Left colon (tissue), 2 donors: ENCODE measurements at regions not wholly inside any gene's neighbourhood (a gene's known extent, or its start where the extent isn't known, plus 50 kb on each side); places are given as distances from the start of the nearest gene placed in this dataset.
A peak's percentile ranks its signal among the peaks of the same experiment; 100 is the strongest.

Experiments used
- ATAC-seq: fragments of 200-7000 bp; cut with Tn5 transposase; one replicate; pipeline ENCODE4 v1.9.1; 2020; ENCODE audit warnings: mild to moderate bottlenecking, moderate library complexity
- DNase-seq, 2 donors: peaks; one replicate each; pipeline ENCODE4 v3.0.0-alpha.2; 2020
- intact Hi-C, 2 donors: fragments of 100-400 bp; cut with DNase I in 1 of 2; cut with micrococcal nuclease in 1 of 2; formaldehyde crosslinking; loops; one replicate each; pipeline versions ENCODE4 v1.11.2 to v1.14.0; 2022; cut with DNase I, micrococcal nuclease
- donor health status: DM: no; HTN: no; CAD: no.
- donor health status: DM: yes; HTN: yes; CAD: no.

DNA sequence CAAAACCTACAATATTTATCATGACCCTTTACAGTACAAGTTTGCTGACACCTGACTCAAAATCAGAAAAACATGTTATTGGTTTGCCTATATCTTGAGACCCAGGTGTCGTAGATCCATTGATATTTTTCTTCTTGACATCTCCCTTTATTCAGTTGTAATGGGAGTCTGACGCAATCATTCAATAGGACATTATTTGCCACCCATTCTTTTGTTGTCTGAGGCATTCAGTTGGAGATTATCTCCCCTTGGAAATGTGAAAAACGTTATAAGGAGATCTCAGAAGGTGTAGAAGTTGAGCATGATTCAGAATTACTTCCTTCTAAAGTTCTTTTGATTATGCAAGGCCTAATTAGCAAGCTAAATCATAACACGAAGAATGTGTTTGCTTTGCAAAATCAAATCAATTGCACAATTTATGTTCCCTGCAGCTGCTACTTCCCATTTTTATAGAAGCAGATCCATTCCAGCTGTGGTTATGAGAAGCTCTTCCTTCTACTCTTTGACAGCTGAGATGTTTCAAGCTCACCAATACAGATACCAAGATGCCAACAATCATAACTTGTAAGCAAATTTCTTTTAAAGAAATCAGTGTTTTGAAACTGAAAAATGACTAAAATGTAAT lies 228.2 kb upstream of the SYT1 start:
- DNase-seq = no peak
- intact Hi-C loops = no loop called here
- ATAC-seq = no peak

DNA sequence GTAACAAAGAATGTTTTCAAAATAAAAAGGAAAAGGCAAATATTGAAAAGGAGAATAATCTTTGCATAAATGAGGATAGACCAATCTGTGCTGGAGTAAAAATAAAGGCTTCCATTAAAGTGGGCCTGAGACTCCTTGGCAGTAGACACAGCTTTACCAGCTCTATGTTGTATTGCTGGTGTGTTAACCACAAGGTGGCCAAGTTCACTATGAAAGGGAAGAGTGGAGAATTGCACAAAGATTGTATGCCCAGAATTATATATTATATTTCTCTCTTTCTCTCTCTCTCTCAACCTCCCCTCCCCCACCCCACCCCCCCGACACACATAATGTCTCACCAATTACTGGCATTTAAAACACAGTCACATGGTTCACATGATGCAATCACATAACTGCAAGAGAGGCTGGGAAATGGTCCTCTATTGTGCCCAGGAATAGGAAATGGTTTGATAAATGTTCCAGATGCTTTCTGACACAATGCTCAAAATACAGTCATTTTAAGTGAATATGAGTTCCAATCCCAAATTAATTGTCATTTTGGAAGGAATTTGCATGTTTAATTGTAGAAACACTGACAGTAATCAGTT lies 222.6 kb upstream of the SYT1 start:
- DNase-seq = no peak

DNA sequence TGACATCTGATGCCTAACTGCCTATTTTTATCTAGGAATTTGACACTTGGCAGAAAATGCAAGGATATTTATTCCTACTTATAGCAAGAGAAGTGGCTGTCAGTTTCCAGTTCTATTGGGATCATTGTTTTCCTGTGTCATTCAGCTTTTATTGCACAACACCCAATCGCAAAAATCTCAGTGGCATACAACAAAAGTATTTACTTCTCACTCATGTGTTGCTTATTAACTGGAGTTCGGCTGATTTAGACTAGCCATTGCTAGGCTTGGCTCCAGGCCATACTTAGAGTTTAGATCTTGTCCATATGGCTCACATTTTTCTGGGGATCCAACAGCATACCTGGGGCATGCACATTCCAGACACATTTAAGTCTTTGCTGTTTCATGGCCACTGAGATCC lies 218.6 kb upstream of the SYT1 start:
- DNase-seq (no peak), ATAC-seq (no peak)
- intact Hi-C loops = no loop called here

More for the DNA sequence above, 222.6 kb upstream of the SYT1 start:
- intact Hi-C loops = no loop called here
- ATAC-seq = no peak

DNA sequence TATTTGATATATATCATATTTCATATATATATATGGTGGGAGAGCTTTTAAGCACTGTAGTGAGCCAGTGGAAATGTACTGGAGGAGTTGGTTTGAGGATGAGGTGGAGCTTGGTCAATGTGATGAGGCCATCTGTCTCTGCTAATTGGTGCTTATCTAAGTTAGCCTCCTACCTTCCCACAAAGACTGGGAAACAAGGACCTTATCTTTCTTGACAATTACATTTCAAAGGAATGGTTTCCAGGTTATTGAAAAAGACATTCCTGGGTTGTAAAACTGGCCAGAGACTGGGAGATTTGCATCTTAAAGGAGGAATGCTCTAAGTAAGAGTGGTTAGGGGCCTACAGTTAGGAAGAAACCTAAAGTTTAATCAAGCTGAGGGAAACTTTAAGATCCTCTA lies 212.8 kb upstream of the SYT1 start:
- DNase-seq (no peak), ATAC-seq (no peak)
- intact Hi-C loops = no loop called here

DNA sequence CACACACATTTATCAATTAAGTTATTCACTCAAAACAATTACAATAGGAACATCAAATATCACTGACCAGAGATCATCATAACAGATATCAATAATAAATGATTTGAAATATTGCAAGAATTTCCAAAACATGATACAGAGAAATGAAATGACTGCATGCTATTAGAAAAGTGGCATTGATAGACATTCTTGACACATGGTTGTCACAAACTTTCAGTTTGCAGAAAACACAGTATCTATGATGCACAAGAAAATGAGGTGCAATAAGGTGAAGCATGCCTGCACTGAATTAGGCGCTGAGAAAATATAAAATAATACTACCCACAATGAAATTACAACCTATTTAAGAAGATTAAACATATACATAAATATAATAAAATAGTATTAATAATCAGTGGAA lies 198.0 kb upstream of the SYT1 start:
- ATAC-seq (no peak), DNase-seq (no peak)
- intact Hi-C loops = no loop called here

DNA sequence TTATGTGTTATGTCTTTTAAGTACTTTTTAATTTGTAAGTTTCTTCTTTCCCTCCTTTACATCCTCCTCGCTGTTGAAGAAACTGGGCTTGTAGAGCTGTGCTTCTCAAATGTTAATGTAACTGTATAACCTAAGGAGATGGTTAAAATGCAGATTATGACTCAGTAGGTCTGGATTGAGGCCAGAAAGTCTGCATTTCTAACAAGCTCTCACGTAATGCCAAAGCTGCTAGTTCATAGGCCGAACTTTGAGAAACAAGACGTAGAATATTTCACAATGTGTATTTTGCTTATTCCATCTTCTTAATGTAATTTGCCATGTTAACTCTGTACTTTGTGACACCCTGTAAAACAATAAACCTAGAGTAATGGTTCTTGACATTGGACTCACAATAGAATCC lies 193.3 kb upstream of the SYT1 start:
- DNase-seq = no peak
- ATAC-seq = no peak
- intact Hi-C loops = no loop called here

DNA sequence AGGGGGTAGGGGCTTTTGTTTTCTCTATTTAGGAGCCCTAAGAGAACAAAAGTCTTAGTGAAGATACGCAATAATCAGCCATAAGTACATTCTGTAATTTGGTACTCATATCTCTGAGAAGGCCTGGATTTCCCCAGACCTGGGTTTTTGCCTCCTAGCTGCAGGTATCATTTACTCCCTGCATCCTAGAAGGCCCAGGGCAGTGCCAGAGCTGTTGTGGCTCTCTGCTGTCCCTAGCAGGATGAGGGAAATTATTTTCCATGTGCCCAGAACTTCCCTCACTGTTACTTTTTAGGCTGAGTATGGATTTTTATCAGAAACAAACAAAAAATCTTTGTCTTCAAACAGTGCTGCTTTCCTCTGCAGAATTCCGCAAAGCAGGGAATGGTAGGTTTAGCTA lies 192.5 kb upstream of the SYT1 start:
- ATAC-seq = no peak
- intact Hi-C loops = no loop called here
- no peak for DNase-seq

DNA sequence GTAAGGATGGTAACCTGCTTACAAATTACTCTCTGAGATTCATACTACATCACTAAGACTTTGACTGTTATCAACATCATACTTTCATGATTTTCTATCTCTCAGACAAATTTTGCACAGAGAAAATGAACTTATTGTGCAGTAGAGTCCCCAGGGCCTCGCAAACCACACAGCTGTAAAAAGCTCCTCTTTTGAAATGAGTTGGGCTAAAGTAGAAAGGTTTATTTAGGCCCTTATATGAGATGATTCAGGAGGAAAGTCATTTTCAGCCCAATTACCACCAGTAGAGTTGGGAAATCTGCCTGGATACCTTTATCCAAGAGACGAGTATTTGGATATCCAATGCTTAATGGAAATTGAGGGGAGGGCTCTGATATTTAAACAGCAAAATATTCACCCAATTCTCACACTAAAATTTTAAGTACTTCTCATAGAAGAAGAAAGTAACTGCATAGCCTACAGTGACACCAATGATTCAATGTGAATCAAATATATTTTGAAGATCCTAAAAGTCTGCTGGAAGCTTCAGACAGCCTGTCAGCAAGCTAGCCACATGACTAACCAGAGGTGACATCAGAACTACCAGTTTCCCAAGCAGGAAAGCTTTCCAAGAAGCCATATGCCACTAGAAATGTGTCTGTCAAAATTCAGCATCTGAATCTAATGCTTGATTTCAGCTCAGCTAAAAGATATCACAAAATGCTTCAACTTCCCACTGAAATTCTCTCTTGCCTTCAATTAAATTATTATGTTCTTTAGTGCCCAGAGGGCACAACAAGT lies 190.1 kb upstream of the SYT1 start:
- DNase-seq (no peak), ATAC-seq (no peak)
- intact Hi-C loops = no loop called here

DNA sequence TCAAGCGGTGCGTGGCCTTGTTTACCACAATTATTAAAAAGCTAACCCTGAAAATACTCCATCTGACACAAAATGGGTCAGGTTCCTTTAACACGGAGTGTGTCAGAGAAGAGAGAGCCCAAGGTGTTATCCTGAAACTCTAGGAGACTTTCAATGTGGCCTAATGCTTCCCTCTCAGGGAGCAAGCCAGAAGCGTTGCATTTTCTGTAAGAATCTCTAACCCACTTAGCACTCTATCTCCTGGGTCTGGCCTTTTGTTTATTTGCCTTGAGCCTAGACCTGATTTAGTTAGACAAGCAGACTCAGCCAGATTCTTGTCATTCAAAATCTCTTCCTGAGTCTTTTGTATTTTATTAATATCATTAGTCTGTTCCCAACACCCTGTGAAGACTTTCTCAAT lies 184.0 kb upstream of the SYT1 start:
- ATAC-seq (no peak), DNase-seq (no peak)
- intact Hi-C loops = no loop called here

DNA sequence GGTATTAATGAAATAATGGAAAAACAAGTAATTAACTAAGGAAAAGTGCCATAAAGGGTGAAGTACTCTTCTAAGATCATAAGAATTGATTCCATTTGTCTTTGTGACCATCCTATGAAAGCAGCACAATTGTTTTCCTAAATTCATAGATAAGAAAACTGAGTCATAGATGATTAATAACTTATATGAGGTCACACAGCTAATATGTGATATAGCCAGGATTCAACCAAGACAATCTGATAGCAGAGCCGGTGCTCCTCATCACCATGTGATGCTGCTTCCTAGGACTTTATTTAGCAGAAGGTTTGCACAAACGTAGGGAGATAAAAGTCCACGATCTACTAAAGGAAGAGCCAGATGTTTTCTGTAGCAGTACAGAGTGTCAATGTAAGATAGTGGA lies 181.5 kb upstream of the SYT1 start:
- intact Hi-C loops = no loop called here
- no peak for DNase-seq
- ATAC-seq = no peak

DNA sequence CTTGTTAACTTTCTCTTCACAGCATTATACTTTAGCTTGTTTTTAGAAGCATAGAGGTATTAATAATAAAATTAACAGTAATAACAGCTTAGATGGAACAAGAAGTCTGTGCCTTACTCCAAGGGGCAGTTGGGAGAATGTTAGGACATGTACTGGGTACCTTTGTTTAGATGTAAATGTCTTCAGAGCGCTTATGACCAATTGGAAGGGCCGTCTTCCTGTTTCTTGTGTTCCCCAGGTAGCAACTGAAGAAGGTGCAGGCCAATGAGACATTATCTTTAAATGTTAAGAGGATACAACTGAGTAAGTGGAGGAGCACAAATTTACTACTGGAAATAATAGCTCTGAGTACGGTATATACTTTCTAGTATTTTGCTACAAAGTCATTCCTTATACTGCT lies 180.9 kb upstream of the SYT1 start:
- no peak for ATAC-seq
- no peak for DNase-seq
- intact Hi-C loops = no loop called here

DNA sequence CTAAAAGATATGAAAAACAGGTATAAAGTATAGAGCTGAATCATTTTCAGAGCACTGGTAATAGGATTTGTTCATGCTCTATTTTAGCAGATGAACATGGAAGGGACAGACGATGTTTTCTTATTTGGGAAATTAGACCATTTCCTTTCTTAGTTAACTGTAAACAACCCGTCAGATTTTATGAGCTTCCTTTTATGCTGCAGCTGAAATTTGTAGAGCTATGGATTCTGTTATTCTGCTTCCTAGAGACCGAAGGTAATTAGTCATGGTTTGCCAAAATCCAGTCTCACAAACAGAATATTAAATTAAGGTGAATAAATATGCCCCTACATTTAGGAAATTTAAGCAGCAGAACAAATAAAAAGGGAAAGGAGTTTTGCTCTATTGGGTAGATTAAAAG lies 180.2 kb upstream of the SYT1 start:
- intact Hi-C loops = no loop called here
- DNase-seq = no peak
- ATAC-seq = no peak

DNA sequence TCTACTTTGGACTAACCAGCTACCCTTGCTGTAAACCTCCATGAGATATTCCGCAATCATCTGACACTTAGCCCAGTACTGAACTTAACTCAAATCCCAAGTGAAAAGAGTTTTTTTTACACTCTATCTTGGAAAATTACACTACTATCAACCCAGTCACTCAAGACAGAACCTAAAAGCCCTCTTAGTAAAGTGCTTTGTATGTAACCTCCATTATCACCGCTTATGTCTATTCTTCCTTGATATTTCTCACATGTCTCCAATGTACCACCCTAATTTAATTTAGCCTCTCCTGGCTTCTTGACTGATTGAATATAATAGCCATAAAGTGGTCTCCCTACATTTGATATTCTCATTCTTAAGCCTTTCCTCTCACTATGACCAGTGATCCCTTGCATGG lies 168.8 kb upstream of the SYT1 start:
- intact Hi-C loops = no loop called here
- ATAC-seq (no peak), DNase-seq (no peak)

DNA sequence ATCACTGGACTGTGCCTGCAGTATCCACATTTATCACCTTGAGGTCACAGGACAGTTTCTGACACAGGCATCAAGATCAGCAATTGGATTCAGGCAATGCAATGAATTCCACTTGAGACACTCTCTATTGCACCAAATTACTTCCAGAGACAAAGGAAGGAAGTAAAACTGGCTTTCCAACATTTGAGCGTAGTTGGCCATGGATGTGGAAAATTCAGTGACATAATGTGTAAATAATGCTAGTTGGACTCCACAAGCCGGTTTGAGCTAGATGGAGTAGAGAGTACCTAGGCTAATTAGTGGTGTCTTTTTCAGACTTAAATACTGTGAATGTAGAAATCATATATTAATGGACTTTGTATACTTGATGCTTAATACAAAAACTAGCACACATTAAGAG lies 168.3 kb upstream of the SYT1 start:
- no peak for DNase-seq
- no peak for ATAC-seq
- intact Hi-C loops = no loop called here

DNA sequence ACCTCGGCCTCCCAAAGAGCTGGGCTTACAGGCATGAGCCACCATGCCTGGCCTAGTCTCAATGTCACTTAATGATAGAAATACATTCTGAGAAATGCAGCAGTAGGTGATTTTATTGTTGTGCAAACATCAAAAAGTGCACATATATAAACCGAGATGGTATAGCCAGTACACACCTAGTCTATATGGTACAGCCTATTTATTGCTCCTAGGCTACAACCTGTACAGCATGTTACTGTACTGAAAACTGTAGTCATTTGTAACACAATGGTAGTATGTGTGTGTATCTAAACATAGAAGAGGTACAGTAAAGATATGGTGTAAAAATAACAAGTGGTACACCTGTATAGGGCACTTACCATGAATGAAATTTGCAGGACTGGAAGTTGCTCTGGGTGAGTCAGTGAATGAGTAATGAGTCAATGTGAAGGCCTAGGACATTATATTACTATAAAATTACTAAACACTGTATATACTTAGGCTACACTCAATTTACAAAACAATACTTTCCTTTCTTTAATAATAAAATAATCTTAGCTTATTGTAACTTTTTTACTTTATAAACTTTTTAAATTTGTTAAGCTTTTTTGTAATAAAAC lies 166.7 kb upstream of the SYT1 start:
- no peak for DNase-seq
- intact Hi-C loops = no loop called here
- peak; percentile 63 for ATAC-seq

DNA sequence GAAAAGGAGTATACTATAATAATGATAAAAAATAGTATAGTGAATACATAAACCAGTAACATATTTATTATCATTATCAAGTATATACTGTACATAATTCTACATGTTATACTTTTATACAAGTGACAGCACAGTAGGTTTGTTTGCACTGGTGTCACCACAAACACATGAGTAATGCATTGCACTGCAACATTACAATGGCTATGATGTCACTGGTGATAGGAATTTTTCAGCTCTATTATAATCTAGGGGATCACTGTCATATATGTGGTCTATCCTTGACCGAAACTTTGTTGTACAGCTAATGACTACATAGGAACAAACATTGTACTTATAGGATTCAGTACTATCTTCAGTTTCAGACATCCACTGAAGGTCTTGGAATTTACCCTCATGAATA lies 165.8 kb upstream of the SYT1 start:
- DNase-seq = no peak
- intact Hi-C loops = no loop called here
- no peak for ATAC-seq

DNA sequence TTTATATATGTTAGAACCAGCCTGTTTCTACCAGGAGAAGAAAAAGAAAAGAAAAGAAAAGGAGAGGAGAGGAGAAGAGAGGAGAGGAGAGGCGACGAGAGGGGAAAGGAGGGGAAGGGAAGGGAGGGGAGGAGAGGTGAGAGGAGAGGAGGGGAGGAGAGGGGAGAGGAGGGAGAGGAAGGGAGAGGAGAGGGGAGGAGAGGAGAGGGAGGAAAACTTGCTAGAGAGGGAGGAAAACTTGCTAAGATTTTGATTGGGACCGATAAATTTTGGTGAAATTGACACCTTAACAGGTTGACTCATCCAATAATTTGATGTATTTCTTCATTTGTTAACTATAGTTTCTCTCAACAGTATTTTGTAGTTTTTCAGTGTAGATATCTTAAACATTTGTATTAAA lies 164.0 kb upstream of the SYT1 start:
- ATAC-seq (no peak), DNase-seq (no peak)
- intact Hi-C loops = no loop called here

DNA sequence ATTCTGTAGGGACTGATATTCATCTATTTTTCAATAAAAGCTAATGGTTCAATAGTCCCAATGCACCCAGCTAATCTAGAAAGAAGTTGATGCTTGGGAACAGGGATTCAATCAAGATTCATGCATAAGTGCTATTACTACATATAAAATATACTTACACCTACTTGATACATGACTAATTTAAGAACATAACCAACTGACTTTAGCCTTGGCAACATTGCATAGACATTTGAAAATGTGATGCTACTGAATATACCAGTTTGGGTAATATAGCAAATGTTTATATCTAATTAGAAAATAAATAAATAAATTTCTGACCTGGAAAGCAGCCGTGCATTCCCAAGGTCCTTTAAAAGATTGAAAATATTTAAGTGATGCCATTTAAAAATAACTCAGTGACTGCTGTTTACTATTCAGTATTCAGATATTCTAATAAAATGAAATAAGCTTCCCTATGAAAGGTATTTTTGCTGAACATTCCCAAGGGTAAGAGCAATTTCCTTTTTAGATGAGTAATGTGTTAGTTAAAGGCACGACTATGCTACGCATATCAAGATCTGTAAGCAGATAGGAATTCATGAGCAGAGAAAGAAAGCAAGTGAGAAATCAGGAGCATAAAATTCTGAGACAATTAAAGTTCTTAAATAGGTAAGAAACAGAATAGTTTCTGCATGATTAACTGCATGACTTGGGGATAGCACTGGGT lies 160.6 kb upstream of the SYT1 start:
- intact Hi-C loops = no loop called here
- no peak for DNase-seq
- ATAC-seq = no peak

DNA sequence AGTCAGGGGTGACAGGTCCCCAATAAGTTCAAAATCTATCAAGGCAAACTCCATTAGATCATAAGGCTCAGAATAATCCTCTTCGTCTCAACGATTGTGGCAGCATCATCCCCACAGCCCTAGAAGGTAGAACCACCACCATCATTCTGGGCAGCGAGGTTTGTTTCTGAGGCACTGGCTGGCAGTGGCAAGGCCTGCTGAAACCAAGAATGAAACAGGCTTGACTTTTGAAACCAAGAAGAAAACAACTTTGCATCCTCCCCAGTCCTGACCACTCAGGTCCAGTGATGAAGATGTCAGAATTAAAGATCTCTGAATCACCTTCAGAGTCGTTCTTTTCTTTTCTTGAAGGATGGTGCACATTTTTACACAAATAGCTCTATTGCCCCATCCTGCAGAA lies 152.6 kb upstream of the SYT1 start:
- DNase-seq (no peak), ATAC-seq (no peak)
- intact Hi-C loops = no loop called here
